Pons (tissue), 1 donor: ENCODE measurements at regions not wholly inside any gene's neighbourhood (a gene's known extent, or its start where the extent isn't known, plus 50 kb on each side); places are given as distances from the start of the nearest gene placed in this dataset.
"Not testable (repeated sequence)": the region's sequence is repeated elsewhere in the genome, so short reads cannot be mapped to it uniquely, and the experiment has no call there.

ENCODE experiments used
- DNase-seq: peaks from one replicate; pipeline ENCODE4 v3.0.0-alpha.2; 2016; ENCODE audit warnings: low spot score

DNA sequence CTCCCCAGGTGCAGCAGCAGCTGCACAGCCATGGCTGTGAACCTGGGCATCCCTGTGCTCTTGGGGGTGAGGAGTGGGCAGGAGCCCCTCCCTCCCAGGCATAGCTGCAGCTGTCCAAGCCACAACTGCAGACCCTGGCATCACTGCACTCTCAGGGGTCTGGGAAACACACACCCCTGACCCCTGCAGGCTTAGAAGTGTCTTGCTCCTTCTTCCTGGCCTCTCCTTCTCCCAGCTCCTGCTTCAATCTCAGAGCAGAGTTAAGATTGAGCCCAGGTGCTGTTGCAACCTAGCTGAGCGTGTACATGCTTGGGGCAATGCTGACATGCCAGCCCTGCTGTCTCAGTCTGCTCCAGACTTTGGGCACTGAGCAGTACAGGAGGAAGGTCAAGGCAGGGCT lies 833.6 kb downstream of the FLRT2 start:
- DNase-seq: no peak

DNA sequence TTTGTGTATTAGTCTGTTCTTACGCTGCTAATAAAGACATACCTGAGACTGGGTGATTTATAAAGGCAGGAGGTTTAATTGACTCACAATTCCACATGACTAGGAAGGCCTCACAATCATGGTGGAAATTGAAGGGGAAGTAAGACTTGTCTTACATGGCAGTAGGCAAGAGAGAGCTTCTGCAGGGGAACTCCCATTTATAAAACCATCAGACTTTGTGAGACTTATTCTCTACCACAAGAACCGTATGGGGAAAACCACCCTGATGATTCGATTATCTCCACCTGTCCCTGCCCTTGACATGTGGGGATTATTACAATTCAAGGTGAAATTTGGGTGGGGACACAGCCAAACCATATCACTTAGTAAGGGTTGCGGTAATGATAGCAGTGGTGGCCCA lies 833.1 kb downstream of the FLRT2 start:
- no peak for DNase-seq

DNA sequence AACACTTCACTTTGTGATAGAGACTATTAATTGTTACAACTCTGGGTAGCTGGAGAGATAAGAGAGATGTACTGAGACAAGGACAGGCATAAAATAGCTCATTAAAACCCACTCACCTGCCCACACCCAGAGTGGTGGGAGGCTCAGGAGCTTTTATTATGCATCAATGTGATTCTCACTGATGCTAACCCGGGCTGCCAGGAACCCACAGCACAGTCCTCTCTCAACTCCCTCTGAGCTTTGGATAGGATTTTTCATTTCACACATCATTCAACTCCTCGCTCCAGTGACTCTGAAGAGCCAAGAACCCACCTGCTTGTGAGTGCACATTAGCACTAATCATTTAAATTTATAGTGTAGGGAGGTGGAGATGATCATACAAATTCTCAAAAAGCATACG lies 827.9 kb downstream of the FLRT2 start:
- no peak for DNase-seq

DNA sequence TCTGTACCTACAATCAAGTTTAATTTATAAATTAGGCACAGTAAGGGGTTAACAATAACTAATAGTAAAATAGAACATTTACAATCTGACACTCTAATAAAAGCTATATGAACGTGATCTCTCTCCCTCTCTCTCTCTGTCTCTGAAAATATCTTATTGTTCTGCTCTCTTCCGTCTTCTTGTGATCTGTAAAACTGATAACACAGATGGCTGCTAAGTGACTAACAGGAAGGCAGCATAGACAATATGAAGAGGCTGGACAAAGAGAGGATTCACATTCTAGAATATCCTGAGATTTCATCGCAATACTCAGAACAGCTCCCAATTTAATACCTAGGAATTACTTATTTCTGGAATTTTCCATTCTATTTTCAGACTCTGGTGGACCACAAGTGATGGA lies 827.2 kb downstream of the FLRT2 start:
- no peak for DNase-seq

GRCh38 chr14:86346818-86347384 lies 817.0 kb downstream of the FLRT2 start:
- no peak for DNase-seq

DNA sequence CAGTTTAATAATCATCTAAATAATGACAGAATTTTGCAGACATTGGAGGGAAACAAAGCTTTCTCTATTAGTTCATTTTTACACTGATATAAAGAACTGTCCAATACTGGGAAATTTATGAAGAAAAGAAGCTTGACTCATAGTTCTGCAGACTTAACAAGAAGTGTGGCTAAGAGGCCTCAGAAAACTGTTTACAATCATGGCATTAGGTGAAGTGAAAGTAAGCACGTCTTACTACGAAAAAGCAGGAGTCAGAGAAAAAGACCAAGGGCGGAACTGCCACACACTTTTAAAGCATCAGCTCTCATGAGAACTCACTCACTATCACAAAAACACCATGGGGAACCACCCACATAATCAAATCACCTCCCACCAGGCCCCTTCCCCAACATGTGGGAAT lies 804.4 kb downstream of the FLRT2 start:
- DNase-seq: no peak

- DNase-seq: no peak
These were observed 803.5 kb downstream of the FLRT2 start for GRCh38 chr14:86333493-86333892.

GRCh38 chr14:86331341-86331740 lies 801.4 kb downstream of the FLRT2 start:
- DNase-seq: no peak

GRCh38 chr14:86321151-86321550 lies 791.2 kb downstream of the FLRT2 start:
- no peak for DNase-seq

DNA sequence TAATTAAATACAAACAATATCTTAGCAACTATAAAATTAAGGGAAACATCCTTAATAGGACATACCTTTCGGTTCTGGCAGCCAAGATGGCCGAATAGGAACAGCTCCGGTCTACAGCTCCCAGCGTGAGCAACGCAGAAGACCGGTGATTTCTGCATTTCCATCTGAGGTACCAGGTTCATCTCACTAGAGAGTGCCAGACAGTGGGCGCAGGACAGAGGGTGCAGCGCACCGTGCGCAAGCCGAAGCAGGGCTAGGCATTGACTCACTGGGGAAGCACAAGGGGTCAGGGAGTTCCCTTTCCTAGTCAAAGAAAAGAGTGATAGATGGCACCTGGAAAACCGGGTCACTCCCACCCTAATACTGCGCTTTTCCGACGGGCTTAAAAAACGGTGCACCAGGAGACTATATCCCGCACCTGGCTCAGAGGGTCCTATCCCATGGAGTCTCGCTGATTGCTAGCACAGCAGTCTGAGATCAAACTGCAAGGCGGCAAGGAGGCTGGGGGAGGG lies 782.3 kb downstream of the FLRT2 start:
- not testable (repeated sequence) for DNase-seq

DNA sequence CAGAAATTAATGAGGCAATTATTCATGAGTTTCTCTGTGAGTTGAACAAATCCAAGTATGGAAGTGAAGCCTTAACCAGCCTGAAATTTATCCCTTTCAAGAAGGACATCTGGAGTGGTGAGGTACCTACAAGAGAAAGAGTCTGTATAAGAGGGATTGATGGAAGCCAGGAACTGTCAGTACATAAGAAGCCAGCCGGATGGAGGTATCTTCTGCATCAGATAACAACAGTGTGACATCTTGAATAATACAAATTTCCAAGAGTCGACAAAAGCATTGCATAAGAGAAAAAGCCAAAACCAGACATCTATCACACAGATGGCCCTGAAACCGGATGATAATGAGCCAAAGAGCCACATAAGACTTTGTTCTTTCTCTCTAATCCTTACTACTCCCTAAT lies 781.2 kb downstream of the FLRT2 start:
- no peak for DNase-seq

DNA sequence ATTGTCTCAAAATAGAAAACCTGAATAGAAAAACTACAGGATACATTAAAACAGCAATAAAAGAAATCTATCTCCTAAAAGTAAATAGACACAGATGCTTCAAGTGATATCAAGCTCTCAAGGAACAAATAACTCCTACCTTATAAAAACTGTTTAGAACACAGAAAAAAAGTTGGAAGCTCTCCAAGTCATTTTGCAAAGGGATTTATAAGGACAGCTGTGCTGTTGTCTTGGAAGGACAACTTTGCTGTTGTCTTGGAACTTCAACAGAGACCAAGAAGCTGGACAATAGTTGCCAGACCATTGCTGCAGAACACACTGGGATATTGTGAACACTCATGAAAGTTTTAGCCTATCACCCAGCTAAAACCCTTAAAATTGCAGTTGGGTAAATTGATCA lies 780.7 kb downstream of the FLRT2 start:
- no peak for DNase-seq

- DNase-seq: no peak
These were observed 780.2 kb downstream of the FLRT2 start for GRCh38 chr14:86310148-86310547.

- no peak for DNase-seq
These were observed 775.1 kb downstream of the FLRT2 start for GRCh38 chr14:86305058-86305457.

DNA sequence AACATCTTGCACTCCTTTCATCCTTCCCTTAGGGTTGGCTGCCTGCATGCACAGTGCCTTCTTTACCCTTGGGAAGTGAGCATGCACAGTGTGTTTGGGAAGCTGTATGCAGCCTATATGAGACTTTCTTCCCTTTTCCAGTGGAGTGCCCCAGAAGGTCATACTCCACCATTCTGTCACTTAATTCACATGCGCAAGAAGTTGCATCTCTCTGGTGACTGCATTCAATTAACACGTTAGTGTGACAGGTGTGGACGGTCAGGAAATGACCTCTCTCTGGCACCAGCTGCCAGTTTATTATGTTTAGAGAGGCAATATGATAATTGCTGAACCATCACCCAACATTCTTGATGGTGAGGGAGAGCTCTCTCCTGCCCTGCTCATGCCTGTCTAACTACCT lies 770.0 kb downstream of the FLRT2 start:
- DNase-seq: no peak

DNA sequence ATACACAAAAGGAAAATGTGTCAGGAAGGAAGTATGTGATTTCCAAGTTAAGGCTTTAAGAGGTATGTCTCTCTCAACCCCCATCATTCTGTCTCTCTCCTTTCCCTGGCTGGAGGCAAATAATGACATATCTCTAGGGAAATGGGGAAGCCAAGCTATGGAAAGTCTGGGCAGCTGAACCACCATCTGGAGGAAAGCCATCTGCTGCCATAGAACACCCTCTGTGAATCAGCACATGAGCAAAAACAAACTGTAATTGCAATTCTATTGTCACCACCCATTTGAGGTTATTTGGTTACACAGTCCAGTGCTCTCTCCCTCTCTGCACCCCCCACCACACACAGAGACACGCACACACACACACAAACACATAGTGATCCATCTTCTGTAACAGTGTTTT lies 766.2 kb downstream of the FLRT2 start:
- no peak for DNase-seq

DNA sequence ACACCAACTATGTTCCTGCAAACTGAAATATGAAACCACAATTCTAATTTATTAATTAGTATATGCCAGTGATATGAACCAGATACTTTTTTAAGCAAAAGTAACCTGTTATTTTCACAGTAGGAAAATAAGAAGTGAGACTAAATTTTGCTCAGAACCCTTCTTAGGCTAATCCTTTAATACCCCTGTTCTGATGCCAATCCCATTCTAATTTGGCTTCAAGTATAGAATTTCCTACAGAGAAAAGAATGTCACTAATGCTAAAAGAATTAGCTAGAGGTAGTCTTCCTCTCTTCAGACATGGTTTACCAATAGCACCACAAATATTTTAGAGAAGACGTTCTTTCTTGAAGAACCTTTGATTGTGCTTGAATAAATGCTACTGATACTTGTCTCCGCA lies 758.4 kb downstream of the FLRT2 start:
- DNase-seq: no peak

DNA sequence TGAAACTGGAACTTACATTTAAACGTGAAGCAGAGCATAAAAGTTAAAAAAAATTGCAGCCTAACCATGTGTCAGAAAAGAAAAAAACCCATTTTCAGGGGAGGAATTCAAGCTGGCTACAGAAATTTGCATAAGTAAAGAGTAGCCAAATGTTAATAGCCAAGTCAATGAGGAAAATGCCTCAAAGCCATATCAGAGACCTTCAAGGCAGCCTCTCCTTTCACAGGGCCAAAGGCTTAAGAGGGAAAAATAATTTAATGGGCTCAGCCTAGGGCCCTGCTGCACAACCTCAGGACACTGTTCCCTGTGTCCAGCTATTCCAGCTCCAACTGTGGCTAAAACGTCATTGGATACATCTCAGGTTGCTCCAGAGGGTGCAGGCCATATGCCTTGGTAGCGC lies 749.5 kb downstream of the FLRT2 start:
- no peak for DNase-seq

DNA sequence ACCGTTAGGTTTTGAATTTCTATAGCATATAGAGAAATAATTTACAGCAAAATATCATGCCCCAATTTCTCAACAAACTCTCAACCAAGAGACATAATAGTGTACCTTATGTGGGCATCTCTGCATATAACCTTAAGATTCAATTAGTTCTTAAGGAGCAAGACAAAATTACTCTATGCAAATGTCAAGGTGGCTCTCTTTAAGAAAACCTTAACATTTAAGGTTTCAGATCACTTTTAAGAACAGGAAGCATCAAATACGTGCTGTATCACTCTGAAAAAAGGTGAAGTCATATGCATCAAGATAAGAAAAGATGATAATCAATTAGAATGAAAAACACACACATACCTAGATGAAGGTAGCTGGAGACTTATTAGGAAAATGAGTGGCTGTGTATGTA lies 728.0 kb downstream of the FLRT2 start:
- no peak for DNase-seq

GRCh38 chr14:86243158-86243557 lies 713.2 kb downstream of the FLRT2 start:
- no peak for DNase-seq

GRCh38 chr14:86237733-86238132 lies 707.8 kb downstream of the FLRT2 start:
- DNase-seq: no peak

DNA sequence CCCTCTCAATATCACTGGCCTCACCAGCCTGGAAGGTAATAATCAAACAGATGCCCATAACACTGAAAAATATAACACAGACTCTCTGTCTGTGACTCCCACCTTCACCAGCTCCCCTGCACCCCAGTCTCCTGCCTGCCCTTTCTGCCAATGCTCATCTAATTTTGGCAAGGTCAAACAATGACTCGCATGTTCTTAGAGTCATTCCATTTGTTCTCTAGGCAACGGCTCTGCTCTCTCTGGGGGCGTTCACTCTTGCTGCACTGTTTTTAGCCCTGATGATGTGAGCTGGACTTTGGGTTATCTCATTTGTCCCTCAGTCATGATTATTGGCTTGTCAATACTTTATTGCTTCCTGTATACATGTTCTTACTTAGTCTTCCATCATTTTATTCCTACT lies 691.8 kb downstream of the FLRT2 start:
- DNase-seq: no peak

- DNase-seq: no peak
These were observed 691.1 kb downstream of the FLRT2 start for GRCh38 chr14:86221000-86221399.

GRCh38 chr14:86217523-86217922 lies 687.6 kb downstream of the FLRT2 start:
- no peak for DNase-seq

DNA sequence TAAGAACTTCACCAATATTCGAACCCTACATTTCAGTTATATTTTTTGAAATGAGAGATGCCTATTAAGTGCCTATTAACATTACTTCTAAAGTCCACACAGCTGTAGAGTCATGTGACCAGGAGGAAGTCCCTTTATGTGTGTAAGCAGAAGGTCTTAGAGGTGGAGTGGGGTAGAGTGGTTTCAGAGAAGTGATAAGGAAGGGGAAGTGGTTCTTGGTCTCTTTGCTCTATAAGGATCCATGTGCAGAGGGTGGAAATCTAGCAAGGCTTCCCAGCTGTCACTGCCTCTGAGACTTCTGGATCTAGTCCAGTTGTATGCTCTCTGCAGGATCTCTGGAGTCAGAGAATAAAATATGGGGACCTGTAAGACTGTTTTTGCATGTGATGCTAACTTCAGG lies 673.9 kb downstream of the FLRT2 start:
- DNase-seq: no peak
